ENCODE measurements at regions not wholly inside any gene's neighbourhood (a gene's known extent, or its start where the extent isn't known, plus 50 kb on each side); places are given as distances from the start of the nearest gene placed in this dataset.

DNA sequence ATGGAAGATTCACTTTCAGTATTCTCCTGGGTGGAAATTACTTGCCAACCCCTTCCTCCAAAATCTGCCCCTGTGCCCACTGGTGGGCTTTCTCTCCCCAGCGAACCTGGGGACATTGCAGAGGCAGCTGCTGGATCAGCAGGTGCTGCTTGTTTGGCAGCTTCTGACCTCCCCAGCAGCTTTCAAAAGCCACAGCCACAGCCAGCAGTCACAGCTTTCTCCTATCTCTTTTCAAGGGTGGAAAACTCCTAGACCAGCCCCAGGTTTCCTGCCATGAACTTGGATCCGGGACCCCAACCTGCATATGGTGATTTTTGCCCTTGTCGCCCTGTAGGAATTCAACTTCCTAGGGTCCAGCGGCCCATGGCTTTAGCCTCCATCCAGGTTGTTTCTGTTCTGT, 330.8 kb downstream of the ADAMTS20 start:
- no peak for DNase-seq (ENCODE audit: low read depth in 1 of 2, low spot score in 1 of 2)

DNA sequence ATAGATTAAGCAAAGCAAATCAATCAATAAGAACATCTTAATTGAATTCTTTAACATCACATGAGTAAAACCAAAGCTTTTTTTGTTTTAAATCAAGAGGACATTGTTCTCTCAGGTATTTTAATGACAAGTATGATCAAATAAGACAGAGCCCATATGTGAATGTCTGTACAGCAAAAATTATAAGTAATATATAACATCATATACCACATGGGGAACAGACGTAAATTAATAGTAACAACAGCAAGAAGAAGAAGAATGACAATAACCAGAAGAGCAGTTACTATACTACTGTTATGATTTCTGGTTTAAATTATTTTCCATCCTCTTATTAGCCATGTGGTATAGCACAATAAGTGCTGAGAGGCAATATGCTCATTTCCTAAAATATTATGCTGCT, 335.5 kb downstream of the ADAMTS20 start:
- no peak overlapping the region for H3K4me3 ChIP-seq
- no peaks in the 10 kb centered on the region for H3K27me3 ChIP-seq
- H3K4me1 ChIP-seq (ENCODE audit: low read depth): peaks cover 8% of the 10 kb centered on the region
- H3K27ac ChIP-seq: no peak overlapping the region
- TF ChIP-seq, protein P1, sequence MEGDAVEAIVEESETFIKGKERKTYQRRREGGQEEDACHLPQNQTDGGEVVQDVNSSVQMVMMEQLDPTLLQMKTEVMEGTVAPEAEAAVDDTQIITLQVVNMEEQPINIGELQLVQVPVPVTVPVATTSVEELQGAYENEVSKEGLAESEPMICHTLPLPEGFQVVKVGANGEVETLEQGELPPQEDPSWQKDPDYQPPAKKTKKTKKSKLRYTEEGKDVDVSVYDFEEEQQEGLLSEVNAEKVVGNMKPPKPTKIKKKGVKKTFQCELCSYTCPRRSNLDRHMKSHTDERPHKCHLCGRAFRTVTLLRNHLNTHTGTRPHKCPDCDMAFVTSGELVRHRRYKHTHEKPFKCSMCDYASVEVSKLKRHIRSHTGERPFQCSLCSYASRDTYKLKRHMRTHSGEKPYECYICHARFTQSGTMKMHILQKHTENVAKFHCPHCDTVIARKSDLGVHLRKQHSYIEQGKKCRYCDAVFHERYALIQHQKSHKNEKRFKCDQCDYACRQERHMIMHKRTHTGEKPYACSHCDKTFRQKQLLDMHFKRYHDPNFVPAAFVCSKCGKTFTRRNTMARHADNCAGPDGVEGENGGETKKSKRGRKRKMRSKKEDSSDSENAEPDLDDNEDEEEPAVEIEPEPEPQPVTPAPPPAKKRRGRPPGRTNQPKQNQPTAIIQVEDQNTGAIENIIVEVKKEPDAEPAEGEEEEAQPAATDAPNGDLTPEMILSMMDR (IDR thresholded peaks at IDR 0.05; ENCODE audit: low read depth, low read length): no peak
- no peaks in the 10 kb centered on the region for H3K36me3 ChIP-seq
- H3K9me3 ChIP-seq (ENCODE audit: low read depth): no peaks in the 10 kb centered on the region
- no peak for DNase-seq (ENCODE audit: low read depth in 1 of 2, low spot score in 1 of 2)

More for the DNA sequence above, 330.8 kb downstream of the ADAMTS20 start:
- Histone ChIP-seq H3K36me3 (no peaks in the 10 kb centered on the region), H3K4me1 (ENCODE audit: low read depth) (peaks cover 3% of the 10 kb centered on the region), H3K27ac (no peak overlapping the region), H3K27me3 (no peaks in the 10 kb centered on the region), H3K4me3 (no peak overlapping the region), H3K9me3 (ENCODE audit: low read depth) (no peaks in the 10 kb centered on the region)
- TF ChIP-seq, protein P1 (IDR thresholded peaks at IDR 0.05; ENCODE audit: low read depth, low read length): no peak

DNA sequence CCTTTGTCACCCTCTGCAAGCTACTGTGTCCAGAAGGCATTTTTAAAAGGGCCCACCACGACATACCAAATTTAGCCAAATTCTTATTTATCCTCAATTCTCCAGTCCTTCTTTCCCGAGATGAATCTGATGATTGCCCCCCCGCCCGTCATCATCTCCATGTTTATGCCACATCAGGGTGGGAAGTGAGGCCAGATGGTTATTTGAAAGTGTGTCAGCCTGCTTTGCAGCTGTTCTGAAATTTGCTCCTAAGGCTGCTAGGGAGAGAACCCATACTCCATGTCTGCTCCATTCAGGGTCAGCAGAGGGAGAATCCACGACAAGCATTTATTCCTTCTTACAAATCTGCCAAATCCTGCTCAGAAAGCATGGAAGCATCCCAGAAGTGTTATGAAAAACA, 337.8 kb downstream of the ADAMTS20 start:
- Histone ChIP-seq H3K4me1 (ENCODE audit: low read depth) (peaks cover 8% of the 10 kb centered on the region), H3K4me3 (no peak overlapping the region), H3K27me3 (no peaks in the 10 kb centered on the region), H3K36me3 (no peaks in the 10 kb centered on the region), H3K9me3 (ENCODE audit: low read depth) (no peaks in the 10 kb centered on the region), H3K27ac (no peak overlapping the region)
- TF ChIP-seq, protein P1 (IDR thresholded peaks at IDR 0.05; ENCODE audit: low read depth, low read length): no peak
- DNase-seq (ENCODE audit: low read depth in 1 of 2, low spot score in 1 of 2): no peak

DNA sequence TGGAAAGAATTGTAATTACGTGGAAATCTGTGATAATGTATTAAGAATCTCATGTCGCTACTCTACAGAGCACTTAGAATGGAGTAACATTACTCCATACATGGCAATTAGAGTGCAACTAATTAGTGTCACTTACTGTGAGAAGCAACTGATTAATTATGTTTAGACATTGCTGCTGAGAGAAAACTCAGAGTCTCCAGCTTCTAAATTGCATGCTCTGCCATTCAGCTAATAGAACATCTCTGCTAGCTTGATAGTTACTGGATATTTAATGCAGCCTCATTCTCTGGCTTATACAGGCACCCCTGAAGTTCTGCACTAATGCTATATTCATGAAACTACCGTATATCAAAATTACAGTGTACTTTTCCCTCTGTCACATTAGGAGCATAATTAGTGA, 338.4 kb downstream of the ADAMTS20 start:
- Histone ChIP-seq H3K9me3 (ENCODE audit: low read depth) (no peaks in the 10 kb centered on the region), H3K36me3 (no peaks in the 10 kb centered on the region), H3K4me1 (ENCODE audit: low read depth) (peaks cover 8% of the 10 kb centered on the region), H3K27ac (no peak overlapping the region), H3K27me3 (no peaks in the 10 kb centered on the region), H3K4me3 (no peak overlapping the region)
- TF ChIP-seq, protein P1 (IDR thresholded peaks at IDR 0.05; ENCODE audit: low read depth, low read length): no peak
- DNase-seq (ENCODE audit: low read depth in 1 of 2, low spot score in 1 of 2): no peak

DNA sequence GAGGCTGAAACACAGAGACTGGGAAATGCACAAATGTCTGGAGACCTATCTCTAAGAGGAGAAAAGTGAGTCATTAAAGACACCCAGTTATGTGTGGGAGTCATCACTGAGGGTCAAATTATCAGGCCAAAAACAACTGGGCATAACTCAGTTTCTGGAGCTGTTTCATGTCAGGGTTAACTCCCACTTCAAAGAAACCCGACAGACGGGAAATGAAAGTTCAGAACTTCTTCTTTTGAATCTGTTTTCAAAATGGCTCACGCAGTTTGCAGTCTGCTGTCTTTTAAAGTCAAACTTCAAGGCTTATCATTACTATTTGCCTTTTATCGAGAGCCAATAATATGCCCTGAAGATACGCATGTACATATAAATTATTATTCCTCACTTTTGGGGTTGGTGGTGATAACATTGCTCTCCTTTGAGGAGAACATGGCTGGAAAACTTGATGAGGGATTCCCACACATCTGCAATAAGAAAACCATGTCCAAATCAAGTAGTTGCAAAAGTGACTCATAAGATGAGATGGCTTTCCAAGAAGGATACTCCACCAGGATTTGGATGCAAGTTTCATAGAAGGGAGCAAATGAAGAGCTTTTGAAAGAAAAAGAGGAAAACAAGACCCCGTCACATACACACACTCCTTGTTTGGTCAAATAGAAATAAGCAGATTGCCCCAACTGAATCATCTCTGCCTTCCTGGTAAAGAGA, 341.4 kb downstream of the ADAMTS20 start:
- Histone ChIP-seq H3K27ac (no peak overlapping the region), H3K4me3 (no peak overlapping the region), H3K9me3 (ENCODE audit: low read depth) (no peaks in the 10 kb centered on the region), H3K4me1 (ENCODE audit: low read depth) (no peaks in the 10 kb centered on the region), H3K36me3 (no peaks in the 10 kb centered on the region), H3K27me3 (no peaks in the 10 kb centered on the region)
- DNase-seq (ENCODE audit: low read depth in 1 of 2, low spot score in 1 of 2): peak in 1 of 2 donors; percentile 88
- TF ChIP-seq, protein P1 (IDR thresholded peaks at IDR 0.05; ENCODE audit: low read depth, low read length): no peak
